Lower lobe of right lung (tissue), 2 donors: ENCODE measurements at regions not wholly inside any gene's neighbourhood (a gene's known extent, or its start where the extent isn't known, plus 50 kb on each side); places are given as distances from the start of the nearest gene placed in this dataset.

Experiments
- ATAC-seq, 2 donors: fragments of 200-7000 bp; cut with Tn5 transposase; one replicate each; pipeline ENCODE4 v1.9.1; 2020 to 2022; ENCODE audit warnings: mild to moderate bottlenecking in 2 of 2, moderate library complexity in 2 of 2
- DNase-seq: peaks from one replicate; pipeline ENCODE4 v3.0.0-alpha.2; 2020
- H3K27ac ChIP-seq: fragments of 200-600 bp; one replicate; pipeline ENCODE4 v1.8.0; 2022
- H3K27me3 ChIP-seq: fragments of 200-600 bp; one replicate; pipeline ENCODE4 v1.8.0; 2022; ENCODE audit warnings: low read depth
- H3K36me3 ChIP-seq: fragments of 200-600 bp; one replicate; pipeline ENCODE4 v1.8.0; 2022; ENCODE audit warnings: mild to moderate bottlenecking
- H3K4me1 ChIP-seq: fragments of 200-600 bp; one replicate; pipeline ENCODE4 v1.8.0; 2022
- H3K4me3 ChIP-seq: fragments of 200-600 bp; one replicate; pipeline ENCODE4 v1.8.0; 2022; ENCODE audit warnings: mild to moderate bottlenecking
- H3K9me3 ChIP-seq: fragments of 200-600 bp; one replicate; pipeline ENCODE4 v1.8.0; 2022
- CTCF ChIP-seq: fragments of 200-600 bp; IDR thresholded peaks from one replicate; pipeline ENCODE4 v1.8.0; 2022; ENCODE audit warnings: antibody characterized with exemption, mild to moderate bottlenecking
- intact Hi-C: fragments of 100-400 bp; cut with DNase I; formaldehyde crosslinking; loops from one replicate; pipeline ENCODE4 v1.11.0; 2022
- donor health status: DM: no; HTN: yes; CAD: no; lungs with severe emphysema.

GRCh38 chr3:177538048-177538749, 340.9 kb upstream of the TBL1XR1 start:
- Histone ChIP-seq H3K9me3 (no peaks in the 10 kb centered on the region), H3K27me3 (no peaks in the 10 kb centered on the region), H3K36me3 (no peaks in the 10 kb centered on the region), H3K4me3 (no peak overlapping the region), H3K27ac (peak overlapping the region; percentile 19), H3K4me1 (peaks cover 27% of the 10 kb centered on the region)
- ATAC-seq (peak in 1 of 2 donors; percentile 49), DNase-seq (no peak)
- no peak for TF ChIP-seq CTCF
- intact Hi-C loops = no loop called here

- no peaks in the 10 kb centered on the region for H3K27me3 ChIP-seq
- TF ChIP-seq CTCF = no peak
- no peaks in the 10 kb centered on the region for H3K9me3 ChIP-seq
- DNase-seq (no peak), ATAC-seq (peak in 1 of 2 donors; percentile 42)
- H3K36me3 ChIP-seq = no peaks in the 10 kb centered on the region
- no peak overlapping the region for H3K4me3 ChIP-seq
- intact Hi-C loops = no loop called here
- peaks cover 27% of the 10 kb centered on the region for H3K4me1 ChIP-seq
- peak overlapping the region; percentile 42 for H3K27ac ChIP-seq
These were observed 341.8 kb upstream of the TBL1XR1 start for GRCh38 chr3:177538750-177539730.

GRCh38 chr3:177541541-177541940, 344.3 kb upstream of the TBL1XR1 start:
- Histone ChIP-seq H3K4me1 (peaks cover 27% of the 10 kb centered on the region), H3K27ac (no peak overlapping the region), H3K36me3 (no peaks in the 10 kb centered on the region), H3K4me3 (no peak overlapping the region), H3K27me3 (no peaks in the 10 kb centered on the region), H3K9me3 (no peaks in the 10 kb centered on the region)
- no peak for DNase-seq
- intact Hi-C loops = no loop called here
- TF ChIP-seq CTCF = no peak
- ATAC-seq = no peak

GRCh38 chr3:177545964-177546363, 348.7 kb upstream of the TBL1XR1 start:
- ATAC-seq (no peak), DNase-seq (no peak)
- Histone ChIP-seq H3K27me3 (no peaks in the 10 kb centered on the region), H3K9me3 (no peaks in the 10 kb centered on the region), H3K4me3 (no peak overlapping the region), H3K36me3 (no peaks in the 10 kb centered on the region), H3K4me1 (no peaks in the 10 kb centered on the region), H3K27ac (no peak overlapping the region)
- TF ChIP-seq CTCF = no peak
- intact Hi-C loops = no loop called here

- Histone ChIP-seq H3K9me3 (no peaks in the 10 kb centered on the region), H3K36me3 (no peaks in the 10 kb centered on the region), H3K27me3 (no peaks in the 10 kb centered on the region), H3K4me1 (no peaks in the 10 kb centered on the region), H3K4me3 (no peak overlapping the region), H3K27ac (no peak overlapping the region)
- intact Hi-C loops = no loop called here
- DNase-seq (no peak), ATAC-seq (no peak)
- TF ChIP-seq CTCF = no peak
These were observed 350.5 kb upstream of the TBL1XR1 start for GRCh38 chr3:177547711-177548350.
